ENCODE measurements at regions not wholly inside any gene's neighbourhood (a gene's known extent, or its start where the extent isn't known, plus 50 kb on each side); places are given as distances from the start of the nearest gene placed in this dataset.

GRCh38 chr6:138017166-138017757 is 90.0 kb downstream of the PERP start:
- H3K27ac Mint-ChIP-seq, result no peak overlapping the region
- POLR2A ChIA-PET, result interaction anchor here in 1 of 2 donors (0.7 kb wide), 1 partner anchor 1941 kb away, joined by 3 read pairs; no protein-coding TSS in a partner anchor
- ATAC-seq (replicated peaks in 1 of 4) (no peak), DNase-seq (no peak)
- no peaks in the 10 kb centered on the region for H3K9me3 ChIP-seq
- H3K4me1 Mint-ChIP-seq, result no peaks in the 10 kb centered on the region
- peaks cover 0 to 7% of the 10 kb centered on the region in 2 donors for H3K27me3 Mint-ChIP-seq
- no peaks in the 10 kb centered on the region for H3K27me3 ChIP-seq (replicated peaks in 1 of 2; ENCODE audit: control insufficient read depth in 2 of 2, extremely low read depth in 1 of 2, insufficient read depth in 2 of 2, low read length in 1 of 2)
- no peaks in the 10 kb centered on the region for H3K36me3 ChIP-seq (ENCODE audit: control insufficient read depth in 2 of 2, extremely low read depth in 1 of 2, insufficient read depth in 1 of 2, low read length in 1 of 2)
- no peaks in the 10 kb centered on the region for H3K9me3 Mint-ChIP-seq
- H3K4me1 ChIP-seq (ENCODE audit: control insufficient read depth in 1 of 2, extremely low read depth in 1 of 2, insufficient read depth in 2 of 2, low read length in 2 of 2), result no peaks in the 10 kb centered on the region
- H3K4me3 Mint-ChIP-seq, result no peak overlapping the region
- H3K4me3 ChIP-seq (ENCODE audit: control insufficient read depth in 1 of 2, extremely low read depth in 1 of 2, low read length in 1 of 2), result no peak overlapping the region
- no peak overlapping the region for H3K27ac ChIP-seq (ENCODE audit: low read length)
- CTCF ChIA-PET, result no interaction called here
- H3K36me3 Mint-ChIP-seq, result no peaks in the 10 kb centered on the region

GRCh38 chr6:138018297-138018696 is 88.9 kb downstream of the PERP start:
- ChIA-PET POLR2A (no interaction called here), CTCF (no interaction called here)
- no peaks in the 10 kb centered on the region for H3K9me3 Mint-ChIP-seq
- H3K27me3 ChIP-seq (replicated peaks in 1 of 2; ENCODE audit: control insufficient read depth in 2 of 2, extremely low read depth in 1 of 2, insufficient read depth in 2 of 2, low read length in 1 of 2), result no peaks in the 10 kb centered on the region
- H3K36me3 ChIP-seq (ENCODE audit: control insufficient read depth in 2 of 2, extremely low read depth in 1 of 2, insufficient read depth in 1 of 2, low read length in 1 of 2), result no peaks in the 10 kb centered on the region
- H3K27ac Mint-ChIP-seq, result no peak overlapping the region
- no peaks in the 10 kb centered on the region for H3K36me3 Mint-ChIP-seq
- H3K4me3 Mint-ChIP-seq, result no peak overlapping the region
- no peak for DNase-seq
- no peak for ATAC-seq (replicated peaks in 1 of 4)
- H3K4me1 ChIP-seq (ENCODE audit: control insufficient read depth in 1 of 2, extremely low read depth in 1 of 2, insufficient read depth in 2 of 2, low read length in 2 of 2), result no peaks in the 10 kb centered on the region
- H3K27me3 Mint-ChIP-seq, result peaks cover 0 to 7% of the 10 kb centered on the region in 2 donors
- H3K4me3 ChIP-seq (ENCODE audit: control insufficient read depth in 1 of 2, extremely low read depth in 1 of 2, low read length in 1 of 2), result no peak overlapping the region
- no peak overlapping the region for H3K27ac ChIP-seq (ENCODE audit: low read length)
- no peaks in the 10 kb centered on the region for H3K9me3 ChIP-seq
- no peaks in the 10 kb centered on the region for H3K4me1 Mint-ChIP-seq

- no peak overlapping the region for H3K27ac Mint-ChIP-seq
- CTCF ChIA-PET, result no interaction called here
- no peak overlapping the region for H3K4me3 Mint-ChIP-seq
Measured at GRCh38 chr6:138025528-138025978, 81.7 kb downstream of the PERP start.

GRCh38 chr6:138026342-138026741 is 80.9 kb downstream of the PERP start:
- no peak for ATAC-seq (replicated peaks in 1 of 4)
- no peaks in the 10 kb centered on the region for H3K4me1 ChIP-seq (ENCODE audit: control insufficient read depth in 1 of 2, extremely low read depth in 1 of 2, insufficient read depth in 2 of 2, low read length in 2 of 2)
- WGBS (ENCODE audit: insufficient coverage), result 100% methylated on average over 1 of the region's 3 CpGs
- H3K27ac ChIP-seq (ENCODE audit: low read length), result no peak overlapping the region
- no peaks in the 10 kb centered on the region for H3K36me3 ChIP-seq (ENCODE audit: control insufficient read depth in 2 of 2, extremely low read depth in 1 of 2, insufficient read depth in 1 of 2, low read length in 1 of 2)
- no peaks in the 10 kb centered on the region for H3K9me3 Mint-ChIP-seq
- no peak for DNase-seq
- no peak overlapping the region for H3K4me3 Mint-ChIP-seq
- H3K27ac Mint-ChIP-seq, result no peak overlapping the region
- no peak overlapping the region for H3K4me3 ChIP-seq (ENCODE audit: control insufficient read depth in 1 of 2, extremely low read depth in 1 of 2, low read length in 1 of 2)
- no peaks in the 10 kb centered on the region for H3K27me3 ChIP-seq (replicated peaks in 1 of 2; ENCODE audit: control insufficient read depth in 2 of 2, extremely low read depth in 1 of 2, insufficient read depth in 2 of 2, low read length in 1 of 2)
- ChIA-PET CTCF (no interaction called here), POLR2A (no interaction called here)
- H3K9me3 ChIP-seq, result no peaks in the 10 kb centered on the region
- no peaks in the 10 kb centered on the region for H3K4me1 Mint-ChIP-seq
- peaks cover 10 to 27% of the 10 kb centered on the region in 2 donors for H3K27me3 Mint-ChIP-seq
- no peaks in the 10 kb centered on the region for H3K36me3 Mint-ChIP-seq

More at GRCh38 chr6:138025528-138025978, 81.7 kb downstream of the PERP start:
- H3K27me3 ChIP-seq (replicated peaks in 1 of 2; ENCODE audit: control insufficient read depth in 2 of 2, extremely low read depth in 1 of 2, insufficient read depth in 2 of 2, low read length in 1 of 2), result no peaks in the 10 kb centered on the region
- POLR2A ChIA-PET, result no interaction called here
- Mint-ChIP-seq H3K36me3 (no peaks in the 10 kb centered on the region), H3K4me1 (no peaks in the 10 kb centered on the region), H3K9me3 (no peaks in the 10 kb centered on the region), H3K27me3 (peaks cover 10 to 27% of the 10 kb centered on the region in 2 donors)
- no peak overlapping the region for H3K27ac ChIP-seq (ENCODE audit: low read length)
- no peaks in the 10 kb centered on the region for H3K4me1 ChIP-seq (ENCODE audit: control insufficient read depth in 1 of 2, extremely low read depth in 1 of 2, insufficient read depth in 2 of 2, low read length in 2 of 2)
- no peaks in the 10 kb centered on the region for H3K9me3 ChIP-seq
- no peak overlapping the region for H3K4me3 ChIP-seq (ENCODE audit: control insufficient read depth in 1 of 2, extremely low read depth in 1 of 2, low read length in 1 of 2)
- ATAC-seq (replicated peaks in 1 of 4) (no peak), DNase-seq (no peak)
- no CpG with 5 or more reads among the region's 2 CpGs for WGBS (ENCODE audit: insufficient coverage)
- H3K36me3 ChIP-seq (ENCODE audit: control insufficient read depth in 2 of 2, extremely low read depth in 1 of 2, insufficient read depth in 1 of 2, low read length in 1 of 2), result no peaks in the 10 kb centered on the region

- no peaks in the 10 kb centered on the region for H3K9me3 ChIP-seq
- H3K4me1 ChIP-seq (ENCODE audit: control insufficient read depth in 1 of 2, extremely low read depth in 1 of 2, insufficient read depth in 2 of 2, low read length in 2 of 2), result no peaks in the 10 kb centered on the region
- no peak overlapping the region for H3K4me3 ChIP-seq (ENCODE audit: control insufficient read depth in 1 of 2, extremely low read depth in 1 of 2, low read length in 1 of 2)
- no peaks in the 10 kb centered on the region for H3K36me3 ChIP-seq (ENCODE audit: control insufficient read depth in 2 of 2, extremely low read depth in 1 of 2, insufficient read depth in 1 of 2, low read length in 1 of 2)
- H3K27me3 ChIP-seq (replicated peaks in 1 of 2; ENCODE audit: control insufficient read depth in 2 of 2, extremely low read depth in 1 of 2, insufficient read depth in 2 of 2, low read length in 1 of 2), result no peaks in the 10 kb centered on the region
- Mint-ChIP-seq H3K27ac (no peak overlapping the region), H3K27me3 (peaks cover 8 to 26% of the 10 kb centered on the region in 2 donors), H3K36me3 (no peaks in the 10 kb centered on the region), H3K9me3 (no peaks in the 10 kb centered on the region), H3K4me3 (no peak overlapping the region), H3K4me1 (no peaks in the 10 kb centered on the region)
- WGBS (ENCODE audit: insufficient coverage), result 90% methylated on average over 5 of the region's 6 CpGs
- no peak for ATAC-seq (replicated peaks in 1 of 4)
- no peak overlapping the region for H3K27ac ChIP-seq (ENCODE audit: low read length)
- POLR2A ChIA-PET, result interaction anchor here in 1 of 2 donors (0.7 kb wide), 1 partner anchor 12 kb away, joined by 3 read pairs; no protein-coding TSS in a partner anchor
- CTCF ChIA-PET, result no interaction called here
- no peak for DNase-seq
Measured at GRCh38 chr6:138028893-138029292, 78.3 kb downstream of the PERP start.

- peaks cover 5 to 14% of the 10 kb centered on the region in 2 donors for H3K27me3 Mint-ChIP-seq
- H3K9me3 Mint-ChIP-seq, result no peaks in the 10 kb centered on the region
- Histone ChIP-seq H3K9me3 (no peaks in the 10 kb centered on the region), H3K27ac (ENCODE audit: low read length) (no peak overlapping the region), H3K36me3 (ENCODE audit: control insufficient read depth in 2 of 2, extremely low read depth in 1 of 2, insufficient read depth in 1 of 2, low read length in 1 of 2) (no peaks in the 10 kb centered on the region), H3K4me3 (ENCODE audit: control insufficient read depth in 1 of 2, extremely low read depth in 1 of 2, low read length in 1 of 2) (no peak overlapping the region), H3K4me1 (ENCODE audit: control insufficient read depth in 1 of 2, extremely low read depth in 1 of 2, insufficient read depth in 2 of 2, low read length in 2 of 2) (no peaks in the 10 kb centered on the region), H3K27me3 (replicated peaks in 1 of 2; ENCODE audit: control insufficient read depth in 2 of 2, extremely low read depth in 1 of 2, insufficient read depth in 2 of 2, low read length in 1 of 2) (no peaks in the 10 kb centered on the region)
- no peak overlapping the region for H3K27ac Mint-ChIP-seq
- H3K4me3 Mint-ChIP-seq, result no peak overlapping the region
- no peaks in the 10 kb centered on the region for H3K36me3 Mint-ChIP-seq
- ATAC-seq (replicated peaks in 1 of 4), result no peak
- no CpG with 5 or more reads among the region's 1 CpG for WGBS (ENCODE audit: insufficient coverage)
- no peak for DNase-seq
- POLR2A ChIA-PET, result interaction anchor here in 1 of 2 donors (1.2 kb wide), 1 partner anchor 18 kb away, joined by 3 read pairs; no protein-coding TSS in a partner anchor
- CTCF ChIA-PET, result no interaction called here
- no peaks in the 10 kb centered on the region for H3K4me1 Mint-ChIP-seq
Measured at GRCh38 chr6:138030872-138031271, 76.3 kb downstream of the PERP start.

- DNase-seq, result no peak
- Histone ChIP-seq H3K36me3 (ENCODE audit: control insufficient read depth in 2 of 2, extremely low read depth in 1 of 2, insufficient read depth in 1 of 2, low read length in 1 of 2) (no peaks in the 10 kb centered on the region), H3K27me3 (replicated peaks in 1 of 2; ENCODE audit: control insufficient read depth in 2 of 2, extremely low read depth in 1 of 2, insufficient read depth in 2 of 2, low read length in 1 of 2) (no peaks in the 10 kb centered on the region), H3K4me1 (ENCODE audit: control insufficient read depth in 1 of 2, extremely low read depth in 1 of 2, insufficient read depth in 2 of 2, low read length in 2 of 2) (no peaks in the 10 kb centered on the region), H3K4me3 (ENCODE audit: control insufficient read depth in 1 of 2, extremely low read depth in 1 of 2, low read length in 1 of 2) (no peak overlapping the region), H3K27ac (ENCODE audit: low read length) (no peak overlapping the region), H3K9me3 (no peaks in the 10 kb centered on the region)
- Mint-ChIP-seq H3K27me3 (peaks cover 5 to 14% of the 10 kb centered on the region in 2 donors), H3K27ac (no peak overlapping the region), H3K4me1 (no peaks in the 10 kb centered on the region), H3K9me3 (no peaks in the 10 kb centered on the region), H3K36me3 (no peaks in the 10 kb centered on the region), H3K4me3 (no peak overlapping the region)
- ATAC-seq (replicated peaks in 1 of 4), result no peak
- CTCF ChIA-PET, result interaction anchor here in 1 of 2 donors (0.5 kb wide), 1 partner anchor 1038 kb away, joined by 4 read pairs; no protein-coding TSS in a partner anchor
- no CpG with 5 or more reads among the region's 4 CpGs for WGBS (ENCODE audit: insufficient coverage)
- POLR2A ChIA-PET, result no interaction called here
Measured at GRCh38 chr6:138031417-138031816, 75.8 kb downstream of the PERP start.
